GM12865 (cell line): ENCODE measurements at regions not wholly inside any gene's neighbourhood (a gene's known extent, or its start where the extent isn't known, plus 50 kb on each side); places are given as distances from the start of the nearest gene placed in this dataset.
"Not testable (repeated sequence)": the region's sequence is repeated elsewhere in the genome, so short reads cannot be mapped to it uniquely, and the experiment has no call there.

Experiments used
- DNase-seq: peaks from one replicate; pipeline ENCODE4 v3.0.0; 2010; ENCODE audit warnings: low read depth
- H3K4me3 ChIP-seq: 2 replicates; pipeline ENCODE4 v1.5.1; 2011; ENCODE audit warnings: mild to moderate bottlenecking, low read depth, low read length, control low read depth
- TF ChIP-seq, protein P1 (sequence below): IDR thresholded peaks from 2 replicates; pipeline ENCODE4 v1.5.1; 2011; ENCODE audit warnings: low read length, control low read depth, low read depth, inconsistent platforms; ENCODE audit not compliant: insufficient read depth; ENCODE audit errors: missing control alignments

DNA sequence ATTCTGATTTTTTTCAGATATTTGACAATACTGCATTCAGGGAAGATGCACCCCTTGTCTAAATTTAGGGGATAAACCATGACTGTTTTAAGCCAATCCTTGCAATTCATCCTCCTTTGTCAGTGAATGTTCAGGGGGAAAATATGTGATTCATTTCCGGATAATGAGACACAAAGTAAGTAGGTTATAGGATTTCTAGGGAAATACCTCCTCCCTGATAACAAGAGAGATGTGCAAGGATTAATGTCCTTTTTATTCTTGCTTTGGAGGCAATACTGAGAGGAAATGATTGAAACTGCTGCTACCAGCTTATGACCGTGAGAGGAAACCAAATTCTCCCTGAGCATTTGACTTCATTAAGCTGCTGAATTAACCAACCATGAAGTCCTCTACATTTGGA lies 161.3 kb upstream of the EYA4 start:
- DNase-seq, result no peak
- TF ChIP-seq, protein P1, sequence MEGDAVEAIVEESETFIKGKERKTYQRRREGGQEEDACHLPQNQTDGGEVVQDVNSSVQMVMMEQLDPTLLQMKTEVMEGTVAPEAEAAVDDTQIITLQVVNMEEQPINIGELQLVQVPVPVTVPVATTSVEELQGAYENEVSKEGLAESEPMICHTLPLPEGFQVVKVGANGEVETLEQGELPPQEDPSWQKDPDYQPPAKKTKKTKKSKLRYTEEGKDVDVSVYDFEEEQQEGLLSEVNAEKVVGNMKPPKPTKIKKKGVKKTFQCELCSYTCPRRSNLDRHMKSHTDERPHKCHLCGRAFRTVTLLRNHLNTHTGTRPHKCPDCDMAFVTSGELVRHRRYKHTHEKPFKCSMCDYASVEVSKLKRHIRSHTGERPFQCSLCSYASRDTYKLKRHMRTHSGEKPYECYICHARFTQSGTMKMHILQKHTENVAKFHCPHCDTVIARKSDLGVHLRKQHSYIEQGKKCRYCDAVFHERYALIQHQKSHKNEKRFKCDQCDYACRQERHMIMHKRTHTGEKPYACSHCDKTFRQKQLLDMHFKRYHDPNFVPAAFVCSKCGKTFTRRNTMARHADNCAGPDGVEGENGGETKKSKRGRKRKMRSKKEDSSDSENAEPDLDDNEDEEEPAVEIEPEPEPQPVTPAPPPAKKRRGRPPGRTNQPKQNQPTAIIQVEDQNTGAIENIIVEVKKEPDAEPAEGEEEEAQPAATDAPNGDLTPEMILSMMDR, result no peak
- H3K4me3 ChIP-seq, result no peak overlapping the region

DNA sequence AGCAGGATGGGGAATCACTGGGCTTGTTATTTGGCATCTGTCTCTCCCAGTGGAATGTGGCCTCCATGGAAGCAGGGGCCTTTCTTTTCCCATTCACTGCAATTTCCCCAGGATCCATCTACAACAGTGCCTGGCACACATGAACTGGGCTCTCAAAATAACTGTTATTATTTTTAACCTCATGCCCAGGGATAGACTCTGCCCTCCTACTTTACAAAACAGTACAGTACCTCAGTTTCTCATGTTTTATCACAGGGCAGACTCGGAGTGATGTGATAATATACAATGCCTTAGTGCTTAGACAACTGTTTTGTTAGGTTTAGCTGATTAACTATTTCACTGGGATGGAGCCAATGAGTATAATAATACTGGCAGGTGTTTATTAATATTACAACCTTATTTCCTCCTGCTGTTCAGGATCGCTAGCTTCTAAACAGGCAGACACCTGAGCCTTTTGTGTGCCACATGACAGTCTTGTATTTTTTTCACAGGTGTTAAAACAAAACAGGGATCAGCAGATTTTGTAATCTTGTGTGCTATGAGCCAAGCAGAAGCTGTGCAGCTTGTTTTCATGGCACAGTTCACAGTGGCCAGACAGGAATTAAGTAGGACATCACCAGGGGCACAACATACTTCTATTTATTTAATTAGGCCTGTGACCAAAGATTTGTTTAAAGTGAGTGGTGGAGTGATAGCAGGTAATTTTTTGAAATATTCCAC lies 157.7 kb upstream of the EYA4 start:
- no peak for DNase-seq
- H3K4me3 ChIP-seq, result no peak overlapping the region
- TF ChIP-seq, protein P1, result no peak

DNA sequence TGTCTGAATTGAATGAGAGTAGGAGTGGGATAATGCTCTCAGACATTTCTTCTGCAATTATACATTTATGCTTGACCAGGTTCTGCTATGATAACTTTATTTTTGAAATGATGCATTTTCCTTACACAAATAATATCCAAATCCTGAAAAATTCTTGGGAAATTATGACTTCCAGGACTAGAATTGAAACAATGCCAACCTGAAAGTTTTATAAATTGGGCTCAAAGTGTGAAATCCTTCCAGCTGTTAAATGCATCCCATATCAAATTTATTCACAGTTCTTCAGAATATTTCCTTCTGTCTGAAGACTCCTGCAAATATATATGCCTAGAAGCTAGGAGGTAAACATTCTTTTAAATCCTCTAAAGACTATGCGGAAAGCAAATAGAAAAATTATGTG lies 155.7 kb upstream of the EYA4 start:
- H3K4me3 ChIP-seq, result no peak overlapping the region
- DNase-seq, result no peak
- TF ChIP-seq, protein P1, result no peak

DNA sequence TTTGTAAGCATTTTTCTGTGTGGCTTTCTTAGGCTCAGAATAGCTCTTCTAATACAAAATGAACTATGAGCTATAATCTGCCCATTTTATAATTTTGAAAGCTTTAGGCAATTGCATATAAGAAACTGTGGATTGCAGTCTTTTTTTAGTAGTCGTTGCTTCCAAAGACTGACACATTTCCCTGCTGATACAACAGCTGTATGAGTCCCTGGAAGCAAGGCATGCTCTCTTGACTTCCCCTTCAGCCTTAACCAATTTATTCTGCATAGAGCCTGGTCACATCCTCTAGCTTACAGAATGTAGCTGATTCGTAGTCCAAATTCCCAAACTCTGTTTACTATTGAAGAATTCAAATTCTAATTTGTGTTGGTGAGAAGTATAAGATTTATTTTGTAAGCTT lies 155.3 kb upstream of the EYA4 start:
- H3K4me3 ChIP-seq, result no peak overlapping the region
- DNase-seq, result no peak
- TF ChIP-seq, protein P1, result no peak

DNA sequence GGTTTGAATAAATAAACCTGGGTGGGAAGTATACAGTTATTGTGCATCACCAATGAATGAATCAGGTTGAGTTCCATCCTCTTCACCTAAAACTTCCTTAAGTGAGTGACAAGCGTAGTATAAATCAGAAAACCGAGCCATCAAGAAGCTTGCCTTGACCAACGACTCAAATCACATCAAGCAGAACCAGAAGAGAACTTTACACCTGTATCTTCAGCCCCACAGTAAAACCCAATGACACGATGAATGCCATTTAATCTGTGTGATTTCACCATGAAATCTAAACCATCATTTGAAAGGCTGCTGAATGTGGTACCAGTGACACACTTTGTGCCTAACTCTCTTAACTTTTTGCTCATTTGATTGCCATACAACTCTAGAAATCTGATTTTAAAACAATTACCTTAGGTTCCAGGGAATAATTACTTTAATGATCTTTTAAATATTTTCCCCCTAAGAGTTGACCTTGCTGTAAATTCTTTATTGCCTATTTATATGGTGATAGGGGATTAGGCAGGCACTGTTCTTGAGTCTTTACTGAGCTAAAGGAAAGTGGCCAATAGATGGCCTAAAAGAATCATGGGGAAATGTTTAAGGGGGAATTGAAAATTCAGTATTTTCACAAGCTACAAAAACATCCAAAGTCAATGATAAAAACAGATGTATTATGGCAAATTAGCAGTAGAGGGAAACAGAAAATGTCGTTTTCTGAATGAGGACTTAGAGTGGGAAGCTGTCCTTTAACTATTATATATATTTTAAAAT lies 152.0 kb upstream of the EYA4 start:
- DNase-seq, result no peak
- TF ChIP-seq, protein P1, result no peak

DNA sequence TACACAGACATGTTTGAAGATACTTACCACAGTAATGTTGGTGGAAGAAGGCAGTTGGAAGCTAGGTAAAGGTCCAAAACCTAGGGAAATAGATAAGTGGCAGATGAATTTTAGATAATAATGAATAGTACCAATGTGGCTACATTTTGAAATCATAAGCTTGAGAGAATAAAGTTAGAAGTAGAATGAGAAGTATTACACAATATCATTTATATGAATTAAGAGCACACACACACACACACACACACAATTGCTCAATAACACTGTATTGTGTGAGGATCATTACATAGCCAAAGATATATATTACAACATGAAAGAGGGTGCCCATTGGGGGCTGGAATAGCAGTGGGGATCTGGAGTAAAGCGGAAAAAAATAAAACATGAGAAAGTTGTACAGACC lies 149.0 kb upstream of the EYA4 start:
- no peak overlapping the region for H3K4me3 ChIP-seq
- TF ChIP-seq, protein P1, result no peak
- DNase-seq, result no peak

More for the DNA sequence above, 152.0 kb upstream of the EYA4 start:
- H3K4me3 ChIP-seq, result no peak overlapping the region

DNA sequence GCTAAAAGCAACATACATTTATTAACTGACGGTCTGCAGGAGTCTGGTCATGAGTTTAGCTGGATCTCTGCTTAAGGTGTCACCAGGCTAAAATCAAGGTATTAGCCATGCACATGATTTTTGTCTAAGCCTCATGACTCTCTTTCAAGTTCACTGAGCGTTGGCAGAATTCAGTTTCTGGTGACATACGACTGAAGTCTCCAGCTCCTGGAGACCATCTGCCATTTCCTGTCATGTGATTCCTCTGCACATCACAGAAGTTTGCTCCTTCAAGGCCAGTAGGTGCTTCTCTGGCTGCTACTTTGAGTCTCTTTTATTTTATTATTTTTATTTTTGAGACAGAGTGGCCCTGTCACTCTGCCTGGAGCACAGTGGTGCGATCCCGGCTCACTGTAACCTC lies 148.4 kb upstream of the EYA4 start:
- TF ChIP-seq, protein P1, result no peak
- peak; percentile 3 for DNase-seq

DNA sequence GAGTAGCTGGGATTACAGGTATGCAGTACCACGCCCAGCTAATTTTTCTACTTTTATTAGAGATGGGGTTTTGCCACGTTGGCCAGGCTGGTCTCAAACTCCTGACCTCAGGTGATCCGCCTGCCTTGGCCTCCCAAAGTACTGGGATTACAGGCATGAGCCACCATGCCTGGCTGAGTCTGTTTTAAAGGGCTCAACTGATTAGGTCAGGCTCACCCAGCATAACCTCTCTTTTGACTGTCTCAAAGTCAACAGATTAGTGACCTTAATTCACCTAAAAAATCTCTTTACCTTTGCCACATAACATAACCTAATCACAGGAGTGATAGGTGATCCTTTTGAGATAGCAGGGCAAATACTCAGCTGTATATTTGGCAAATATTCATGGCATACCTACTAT lies 147.9 kb upstream of the EYA4 start:
- not testable (repeated sequence) for DNase-seq

More for the DNA sequence above, 148.4 kb upstream of the EYA4 start:
- no peak overlapping the region for H3K4me3 ChIP-seq

More for the DNA sequence above, 147.9 kb upstream of the EYA4 start:
- H3K4me3 ChIP-seq, result not testable (repeated sequence)
